Glutamatergic neuron (in vitro differentiated cells): ENCODE measurements at regions not wholly inside any gene's neighbourhood (a gene's known extent, or its start where the extent isn't known, plus 50 kb on each side); places are given as distances from the start of the nearest gene placed in this dataset.

Experiments used
- DNase-seq: peaks from one replicate; pipeline ENCODE4 v3.0.0; 2022
- H3K27ac Mint-ChIP-seq: one replicate; pipeline ENCODE4 v1.8.0; 2020; ENCODE audit warnings: mild to moderate bottlenecking, mixed read lengths, inconsistent platforms; ENCODE audit not compliant: unreplicated experiment
- H3K27me3 Mint-ChIP-seq: one replicate; pipeline ENCODE4 v1.8.0; 2020; ENCODE audit warnings: mild to moderate bottlenecking, moderate library complexity, mixed read lengths, inconsistent platforms; ENCODE audit not compliant: unreplicated experiment
- H3K36me3 Mint-ChIP-seq: one replicate; pipeline ENCODE4 v1.8.0; 2020; ENCODE audit warnings: mild to moderate bottlenecking, mixed read lengths, inconsistent platforms; ENCODE audit not compliant: unreplicated experiment
- H3K4me1 Mint-ChIP-seq: one replicate; pipeline ENCODE4 v1.8.0; 2020; ENCODE audit warnings: mild to moderate bottlenecking, low read depth, mixed read lengths, inconsistent platforms; ENCODE audit not compliant: unreplicated experiment
- H3K4me3 Mint-ChIP-seq: one replicate; pipeline ENCODE4 v1.8.0; 2020; ENCODE audit warnings: mild to moderate bottlenecking, mixed read lengths, inconsistent platforms; ENCODE audit not compliant: unreplicated experiment
- H3K9me3 Mint-ChIP-seq: one replicate; pipeline ENCODE4 v1.8.0; 2020; ENCODE audit warnings: mild to moderate bottlenecking, moderate library complexity, mixed read lengths, inconsistent platforms; ENCODE audit not compliant: unreplicated experiment
- TF ChIP-seq, protein P1 (sequence below): fragments of 200-600 bp; sonication (generic); IDR thresholded peaks from one replicate; pipeline ENCODE4 v1.5.0; 2021; ENCODE audit not compliant: partially characterized antibody, unreplicated experiment

- no peak for DNase-seq
- Mint-ChIP-seq H3K4me1 (no peaks in the 10 kb centered on the region), H3K27me3 (no peaks in the 10 kb centered on the region), H3K27ac (no peak overlapping the region), H3K9me3 (no peaks in the 10 kb centered on the region), H3K36me3 (no peaks in the 10 kb centered on the region), H3K4me3 (no peak overlapping the region)
- TF ChIP-seq, protein P1, sequence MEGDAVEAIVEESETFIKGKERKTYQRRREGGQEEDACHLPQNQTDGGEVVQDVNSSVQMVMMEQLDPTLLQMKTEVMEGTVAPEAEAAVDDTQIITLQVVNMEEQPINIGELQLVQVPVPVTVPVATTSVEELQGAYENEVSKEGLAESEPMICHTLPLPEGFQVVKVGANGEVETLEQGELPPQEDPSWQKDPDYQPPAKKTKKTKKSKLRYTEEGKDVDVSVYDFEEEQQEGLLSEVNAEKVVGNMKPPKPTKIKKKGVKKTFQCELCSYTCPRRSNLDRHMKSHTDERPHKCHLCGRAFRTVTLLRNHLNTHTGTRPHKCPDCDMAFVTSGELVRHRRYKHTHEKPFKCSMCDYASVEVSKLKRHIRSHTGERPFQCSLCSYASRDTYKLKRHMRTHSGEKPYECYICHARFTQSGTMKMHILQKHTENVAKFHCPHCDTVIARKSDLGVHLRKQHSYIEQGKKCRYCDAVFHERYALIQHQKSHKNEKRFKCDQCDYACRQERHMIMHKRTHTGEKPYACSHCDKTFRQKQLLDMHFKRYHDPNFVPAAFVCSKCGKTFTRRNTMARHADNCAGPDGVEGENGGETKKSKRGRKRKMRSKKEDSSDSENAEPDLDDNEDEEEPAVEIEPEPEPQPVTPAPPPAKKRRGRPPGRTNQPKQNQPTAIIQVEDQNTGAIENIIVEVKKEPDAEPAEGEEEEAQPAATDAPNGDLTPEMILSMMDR: no peak
These were observed 61.8 kb upstream of the AHR start for GRCh38 chr7:17236603-17237002.

- Mint-ChIP-seq H3K4me3 (no peak overlapping the region), H3K27me3 (no peaks in the 10 kb centered on the region), H3K4me1 (no peaks in the 10 kb centered on the region), H3K9me3 (no peaks in the 10 kb centered on the region), H3K36me3 (no peaks in the 10 kb centered on the region), H3K27ac (no peak overlapping the region)
- DNase-seq: no peak
- TF ChIP-seq, protein P1: no peak
These were observed 59.4 kb upstream of the AHR start for GRCh38 chr7:17239046-17239445.

- no peaks in the 10 kb centered on the region for H3K9me3 Mint-ChIP-seq
- no peaks in the 10 kb centered on the region for H3K4me1 Mint-ChIP-seq
- no peaks in the 10 kb centered on the region for H3K27me3 Mint-ChIP-seq
- H3K4me3 Mint-ChIP-seq: no peak overlapping the region
- no peaks in the 10 kb centered on the region for H3K36me3 Mint-ChIP-seq
- H3K27ac Mint-ChIP-seq: no peak overlapping the region
- no peak for DNase-seq
- TF ChIP-seq, protein P1: no peak
These were observed 58.5 kb upstream of the AHR start for GRCh38 chr7:17239683-17240521.

GRCh38 chr7:17242504-17242903 is 55.9 kb upstream of the AHR start:
- Mint-ChIP-seq H3K9me3 (no peaks in the 10 kb centered on the region), H3K27ac (no peak overlapping the region), H3K36me3 (no peaks in the 10 kb centered on the region)

GRCh38 chr7:17244786-17245185 is 53.7 kb upstream of the AHR start:
- Mint-ChIP-seq H3K27ac (no peak overlapping the region), H3K36me3 (no peaks in the 10 kb centered on the region), H3K4me3 (no peak overlapping the region), H3K4me1 (no peaks in the 10 kb centered on the region), H3K9me3 (no peaks in the 10 kb centered on the region), H3K27me3 (no peaks in the 10 kb centered on the region)
- DNase-seq: no peak
- TF ChIP-seq, protein P1: no peak

More at GRCh38 chr7:17242504-17242903, 55.9 kb upstream of the AHR start:
- no peak for DNase-seq
- H3K27me3 Mint-ChIP-seq: no peaks in the 10 kb centered on the region
- no peaks in the 10 kb centered on the region for H3K4me1 Mint-ChIP-seq
- no peak overlapping the region for H3K4me3 Mint-ChIP-seq
- TF ChIP-seq, protein P1: no peak
